Activated CD4-positive, alpha-beta memory T cell treated with anti-CD3 and anti-CD28 coated beads, Interleukin-2, amount 10 ng/mL, durations not matched to agents 7 days and 5 days (primary cell): ENCODE measurements at regions not wholly inside any gene's neighbourhood (a gene's known extent, or its start where the extent isn't known, plus 50 kb on each side); places are given as distances from the start of the nearest gene placed in this dataset.
"Not testable (repeated sequence)": the region's sequence is repeated elsewhere in the genome, so short reads cannot be mapped to it uniquely, and the experiment has no call there.

Experiments
- CTCF ChIA-PET: fragments of 350-600 bp; sonication (Branson Sonifier 250); formaldehyde crosslinking; loops from one replicate; lab custom pipeline; 2021; ENCODE audit warnings: antibody characterized with exemption, inconsistent platforms; lab: Charles Lee
- POLR2A ChIA-PET: fragments of 350-600 bp; sonication (Branson Sonifier 250); formaldehyde crosslinking; loops from one replicate; lab custom pipeline; 2021; ENCODE audit warnings: antibody characterized with exemption; lab: Charles Lee
- DNase-seq: peaks from one replicate; pipeline ENCODE4 v3.0.0-alpha.2; 2020
- H3K27ac Mint-ChIP-seq: one replicate; pipeline ENCODE4 v1.8.0; 2021; ENCODE audit warnings: mild to moderate bottlenecking, mixed read lengths
- H3K27me3 Mint-ChIP-seq: one replicate; pipeline ENCODE4 v1.8.0; 2021; ENCODE audit warnings: mixed read lengths
- H3K36me3 Mint-ChIP-seq: one replicate; pipeline ENCODE4 v1.8.0; 2021; ENCODE audit warnings: low read depth, mixed read lengths
- H3K4me1 Mint-ChIP-seq: one replicate; pipeline ENCODE4 v1.8.0; 2021; ENCODE audit warnings: mixed read lengths
- H3K4me3 Mint-ChIP-seq: one replicate; pipeline ENCODE4 v1.8.0; 2021; ENCODE audit warnings: mild to moderate bottlenecking, mixed read lengths
- H3K9me3 Mint-ChIP-seq: one replicate; pipeline ENCODE4 v1.8.0; 2021; ENCODE audit warnings: mixed read lengths

DNA sequence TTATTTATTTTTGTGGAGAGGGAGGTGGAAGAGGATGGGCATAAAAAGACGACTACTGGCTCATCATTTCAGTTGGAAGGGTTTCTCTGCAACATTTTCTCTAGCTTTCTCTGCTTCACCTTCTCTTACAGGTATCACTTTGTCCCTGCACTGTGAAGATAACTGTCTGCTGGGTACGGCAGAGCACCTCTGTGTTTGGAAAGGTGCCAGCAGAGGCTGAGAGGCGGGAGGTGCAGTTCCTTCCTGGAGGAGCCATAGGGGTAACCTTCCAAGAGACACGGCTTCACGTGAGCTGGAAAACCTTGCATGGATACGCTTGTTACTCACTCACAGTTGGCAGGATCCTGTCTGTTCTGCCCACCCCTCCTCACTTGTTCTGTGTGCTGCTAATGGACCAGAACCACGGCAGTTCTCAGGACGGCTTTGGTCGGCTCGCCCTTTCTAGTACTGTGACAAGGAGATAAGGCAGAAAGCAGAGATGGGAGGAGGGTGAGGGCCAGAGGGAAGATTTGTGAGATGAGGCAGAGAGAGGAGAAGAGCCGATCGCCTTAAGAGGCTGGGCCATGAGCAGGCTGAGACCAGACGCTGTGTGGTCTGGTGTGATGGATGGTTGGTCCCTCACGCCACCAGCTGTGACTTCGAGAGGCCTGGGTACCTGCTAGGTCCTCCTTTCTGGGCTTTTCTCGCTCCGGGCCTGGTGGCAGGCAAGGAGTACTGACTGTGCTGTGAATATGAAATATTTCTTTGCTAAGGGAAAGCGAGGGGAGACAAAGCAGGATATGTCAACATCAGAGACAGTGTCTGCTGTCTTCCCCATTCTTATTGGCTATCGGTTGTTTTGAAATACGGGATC lies 66.8 kb downstream of the MRPL57 start:
- Mint-ChIP-seq H3K36me3 (no peaks in the 10 kb centered on the region), H3K27ac (no peak overlapping the region), H3K27me3 (peaks cover 19% of the 10 kb centered on the region), H3K9me3 (no peaks in the 10 kb centered on the region), H3K4me1 (peaks cover 9% of the 10 kb centered on the region), H3K4me3 (no peak overlapping the region)
- POLR2A ChIA-PET = no interaction called here
- DNase-seq = no peak
- CTCF ChIA-PET = no interaction called here

DNA sequence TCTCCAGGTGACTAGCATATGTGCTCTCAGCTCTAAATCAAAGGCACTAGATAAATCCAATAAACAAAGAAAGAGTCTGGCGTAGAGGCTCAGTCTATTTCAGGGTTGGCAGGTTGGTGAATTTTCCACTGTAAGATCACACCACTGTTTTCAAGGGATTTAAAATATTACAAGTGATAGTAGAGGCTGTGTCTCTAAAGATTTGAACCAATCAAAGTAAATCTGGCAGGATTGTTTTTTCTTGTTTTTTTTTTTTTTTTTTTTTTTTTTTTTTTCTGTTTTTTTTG lies 67.4 kb downstream of the MRPL57 start:
- CTCF ChIA-PET, H3K9me3 Mint-ChIP-seq, H3K4me1 Mint-ChIP-seq, H3K4me3 Mint-ChIP-seq, POLR2A ChIA-PET, H3K36me3 Mint-ChIP-seq, DNase-seq, H3K27ac Mint-ChIP-seq: not testable (repeated sequence)
- H3K27me3 Mint-ChIP-seq = peaks cover 19% of the 10 kb centered on the region

DNA sequence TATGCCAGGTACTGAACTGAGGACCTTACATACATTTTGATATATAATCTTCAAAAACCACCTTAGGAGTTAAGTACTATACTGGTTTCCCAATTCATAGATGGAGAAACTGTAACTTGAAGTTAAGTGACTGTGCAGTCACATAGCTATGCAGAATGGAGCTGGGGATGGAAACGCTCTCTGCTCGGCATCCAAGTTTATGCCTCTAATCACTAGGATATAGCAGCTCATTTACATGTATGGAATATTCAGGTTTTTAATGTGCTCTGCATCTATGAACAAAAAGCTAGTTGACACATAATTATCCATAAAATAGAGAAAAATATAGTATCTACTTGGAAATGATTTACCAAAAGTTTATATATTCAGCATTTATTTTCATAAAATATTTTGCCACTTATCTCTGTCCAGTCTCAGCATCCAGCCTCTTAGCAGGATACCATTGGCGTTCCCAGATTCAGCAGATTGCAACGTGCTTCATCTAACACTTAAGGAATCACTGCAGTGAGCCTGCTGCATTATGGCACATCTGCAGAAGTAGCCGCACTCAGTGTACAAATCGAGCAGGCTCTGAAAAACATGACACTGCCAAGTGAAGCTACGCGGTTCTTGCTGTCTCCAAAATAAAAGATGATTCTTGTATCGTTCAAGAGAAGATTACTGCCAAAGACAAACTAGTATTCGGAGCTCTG lies 70.4 kb downstream of the MRPL57 start:
- H3K9me3 Mint-ChIP-seq = no peaks in the 10 kb centered on the region
- H3K27ac Mint-ChIP-seq = no peak overlapping the region
- DNase-seq = no peak
- H3K36me3 Mint-ChIP-seq = no peaks in the 10 kb centered on the region
- no peak overlapping the region for H3K4me3 Mint-ChIP-seq
- H3K4me1 Mint-ChIP-seq = no peaks in the 10 kb centered on the region
- H3K27me3 Mint-ChIP-seq = peaks cover 24% of the 10 kb centered on the region
- ChIA-PET POLR2A (no interaction called here), CTCF (interaction anchor here (1.9 kb wide), 1 partner anchor 231 kb away, joined by 4 read pairs; no protein-coding TSS in a partner anchor)

DNA sequence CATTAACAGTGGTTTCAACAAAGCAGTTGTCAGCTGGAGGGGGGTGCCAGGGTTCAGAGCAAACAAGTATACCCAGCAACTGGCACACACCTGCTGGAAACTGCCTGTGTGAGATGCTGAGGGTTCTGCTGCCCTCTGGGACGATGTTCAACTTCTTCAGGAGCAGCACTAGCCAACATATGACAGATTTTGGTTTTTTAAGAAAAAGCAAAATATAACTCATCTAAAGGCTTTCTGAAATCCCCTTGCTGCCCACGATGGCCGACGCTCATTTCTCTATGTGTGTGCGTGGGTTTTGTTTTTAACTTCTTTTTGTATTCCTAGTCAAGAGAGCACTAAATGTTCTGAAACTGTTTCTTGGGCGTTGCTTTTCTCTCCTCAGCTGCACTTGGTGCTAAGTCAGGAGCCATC lies 79.9 kb downstream of the MRPL57 start:
- H3K4me3 Mint-ChIP-seq = no peak overlapping the region
- CTCF ChIA-PET = no interaction called here
- H3K27ac Mint-ChIP-seq = no peak overlapping the region
- DNase-seq = no peak
- no peaks in the 10 kb centered on the region for H3K9me3 Mint-ChIP-seq
- H3K4me1 Mint-ChIP-seq = peaks cover 12% of the 10 kb centered on the region
- H3K36me3 Mint-ChIP-seq = no peaks in the 10 kb centered on the region
- H3K27me3 Mint-ChIP-seq = peaks cover 15% of the 10 kb centered on the region
- POLR2A ChIA-PET = interaction anchor here (0.7 kb wide), 1 partner anchor 81 kb away, joined by 3 read pairs; no protein-coding TSS in a partner anchor

DNA sequence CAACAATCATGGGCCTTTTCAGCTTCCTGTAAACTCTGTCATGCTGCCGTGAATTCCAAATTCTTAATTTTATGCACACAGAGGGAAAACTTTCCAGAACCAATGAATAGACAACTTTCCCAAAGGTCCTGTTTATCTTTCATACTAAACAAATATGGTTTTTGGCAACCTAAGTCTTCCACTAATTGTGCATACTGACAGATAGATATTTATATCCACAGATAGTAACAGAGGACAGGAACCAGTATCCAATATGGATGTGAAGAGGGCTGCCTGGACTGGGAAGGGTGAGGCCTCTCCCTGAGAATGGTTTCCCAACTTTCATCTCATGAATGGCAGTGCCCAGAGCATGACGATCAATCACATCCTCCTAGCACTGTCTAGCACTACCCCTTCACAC lies 80.4 kb downstream of the MRPL57 start:
- no peaks in the 10 kb centered on the region for H3K36me3 Mint-ChIP-seq
- H3K27me3 Mint-ChIP-seq = peaks cover 11% of the 10 kb centered on the region
- no peak overlapping the region for H3K4me3 Mint-ChIP-seq
- ChIA-PET POLR2A (no interaction called here), CTCF (no interaction called here)
- DNase-seq = no peak
- H3K4me1 Mint-ChIP-seq = peaks cover 12% of the 10 kb centered on the region
- H3K9me3 Mint-ChIP-seq = no peaks in the 10 kb centered on the region
- H3K27ac Mint-ChIP-seq = no peak overlapping the region

DNA sequence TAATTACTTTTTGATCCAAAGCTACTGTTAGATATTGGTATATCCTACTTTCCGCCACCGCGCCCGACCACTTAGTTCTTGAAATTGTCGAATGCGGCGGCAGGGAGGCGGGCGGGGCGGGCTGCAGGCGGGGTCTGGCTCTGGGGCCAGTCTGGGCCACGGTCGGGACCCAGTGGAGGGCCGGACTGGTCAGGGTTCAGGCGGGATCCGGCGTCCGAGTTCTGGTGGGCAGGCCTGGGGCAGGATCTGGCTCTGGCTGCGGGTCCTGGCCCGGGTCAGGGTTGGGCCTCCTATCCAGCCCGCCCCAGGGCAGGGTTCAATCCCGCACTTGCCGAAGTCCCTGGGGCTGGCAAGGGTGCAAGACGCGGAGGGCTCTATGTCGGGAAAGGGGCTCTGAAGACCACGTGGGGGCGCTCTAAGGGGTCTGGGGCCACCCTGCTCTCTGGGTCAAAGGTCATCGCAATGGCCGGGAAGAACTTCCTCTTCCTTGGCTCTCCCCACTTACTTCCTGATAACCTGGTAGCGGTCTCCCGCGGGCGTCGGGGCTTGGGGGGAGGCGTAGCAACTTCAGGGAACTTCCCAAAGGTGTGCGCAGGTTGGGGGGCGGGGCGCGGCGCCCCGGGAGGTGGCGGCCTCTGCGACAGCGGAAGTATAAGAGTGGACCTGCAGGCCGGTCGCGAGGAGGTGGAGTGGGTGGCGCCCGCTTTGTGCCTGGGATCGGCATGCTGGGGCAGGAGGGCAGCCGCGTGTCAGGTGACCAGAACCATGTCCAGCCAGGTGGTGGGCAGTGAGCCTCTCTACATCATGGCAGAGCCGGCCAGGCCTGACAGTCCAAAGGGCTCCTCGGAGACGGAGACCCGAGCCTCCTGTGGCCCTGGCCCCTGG lies 83.4 kb downstream of the MRPL57 start:
- Mint-ChIP-seq H3K4me3 (no peak overlapping the region), H3K36me3 (no peaks in the 10 kb centered on the region), H3K27ac (no peak overlapping the region), H3K9me3 (no peaks in the 10 kb centered on the region), H3K4me1 (peaks cover 12% of the 10 kb centered on the region), H3K27me3 (no peaks in the 10 kb centered on the region)
- ChIA-PET CTCF (no interaction called here), POLR2A (no interaction called here)
- DNase-seq = no peak

DNA sequence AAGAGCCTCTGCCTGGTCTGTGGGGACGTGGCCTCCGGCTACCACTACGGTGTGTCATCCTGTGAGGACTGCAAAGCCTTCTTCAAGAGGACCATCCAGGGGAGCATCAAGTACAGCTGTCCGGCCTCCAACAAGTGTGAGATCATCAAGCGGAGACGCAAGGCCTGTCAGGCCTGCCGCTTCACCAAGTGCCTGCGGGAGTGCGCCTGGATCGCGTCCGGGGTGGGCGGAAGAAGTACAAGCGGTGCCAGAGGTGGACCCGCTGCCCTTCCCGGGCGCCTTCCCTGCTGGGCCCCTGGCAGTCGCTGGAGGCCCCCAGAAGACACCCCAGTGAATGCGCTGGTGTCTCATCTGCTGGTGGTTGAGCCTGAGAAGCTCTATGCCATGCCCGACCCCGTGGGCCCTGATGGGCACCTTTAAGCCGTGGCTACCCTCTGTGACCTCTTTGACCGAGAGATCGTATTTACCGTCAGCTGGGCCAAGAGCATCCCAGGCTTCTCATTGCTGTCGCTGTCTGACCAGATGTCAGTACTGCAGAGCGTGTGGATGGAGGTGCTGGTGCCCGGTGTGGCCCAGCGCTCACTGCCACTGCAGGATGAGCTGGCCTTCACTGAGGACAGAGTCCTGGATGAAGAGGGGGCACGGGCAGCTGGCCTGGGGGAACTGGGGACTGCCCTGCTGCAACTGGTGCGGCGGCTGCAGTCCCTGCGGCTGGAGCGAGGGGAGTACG lies 84.3 kb downstream of the MRPL57 start:
- H3K4me3 Mint-ChIP-seq, POLR2A ChIA-PET, CTCF ChIA-PET, H3K27ac Mint-ChIP-seq, H3K4me1 Mint-ChIP-seq, H3K9me3 Mint-ChIP-seq, H3K27me3 Mint-ChIP-seq, H3K36me3 Mint-ChIP-seq, DNase-seq: not testable (repeated sequence)

DNA sequence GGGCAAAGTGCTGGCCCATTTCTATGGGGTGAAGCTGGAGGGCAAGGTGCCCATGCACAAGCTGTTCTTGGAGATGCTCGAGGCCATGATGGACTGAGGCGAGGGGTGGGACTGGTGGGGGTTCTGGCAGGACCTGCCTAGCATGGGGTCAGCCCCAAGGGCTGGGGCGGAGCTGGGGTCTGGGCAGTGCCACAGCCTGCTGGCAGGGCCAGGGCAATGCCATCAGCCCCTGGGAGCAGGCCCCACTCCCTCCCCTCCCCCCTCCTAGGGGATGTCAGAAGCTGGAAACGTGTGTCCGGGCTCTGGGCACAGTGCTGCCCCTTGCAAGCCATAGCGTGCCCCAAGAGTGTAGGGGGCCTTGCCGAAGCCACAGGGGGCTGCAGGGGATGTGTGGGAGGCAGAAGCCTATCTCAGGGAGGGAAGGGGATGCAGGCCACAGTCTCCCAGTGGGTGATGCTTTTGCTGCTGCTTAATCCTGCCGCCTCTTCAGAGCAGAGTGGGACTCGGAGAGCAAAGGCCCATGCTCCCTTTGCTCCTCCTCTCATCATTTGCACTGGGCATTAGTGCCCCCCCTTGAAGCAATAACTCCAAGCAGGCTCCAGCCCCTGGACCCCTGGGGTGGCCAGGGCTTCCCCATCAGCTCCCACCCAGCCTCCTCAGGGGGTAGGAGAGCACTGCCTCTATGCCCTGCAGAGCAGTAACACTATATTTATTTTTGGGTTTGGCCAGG lies 85.2 kb downstream of the MRPL57 start:
- DNase-seq, H3K4me1 Mint-ChIP-seq, H3K9me3 Mint-ChIP-seq, POLR2A ChIA-PET, H3K27ac Mint-ChIP-seq, H3K4me3 Mint-ChIP-seq, H3K27me3 Mint-ChIP-seq, CTCF ChIA-PET, H3K36me3 Mint-ChIP-seq: not testable (repeated sequence)

DNA sequence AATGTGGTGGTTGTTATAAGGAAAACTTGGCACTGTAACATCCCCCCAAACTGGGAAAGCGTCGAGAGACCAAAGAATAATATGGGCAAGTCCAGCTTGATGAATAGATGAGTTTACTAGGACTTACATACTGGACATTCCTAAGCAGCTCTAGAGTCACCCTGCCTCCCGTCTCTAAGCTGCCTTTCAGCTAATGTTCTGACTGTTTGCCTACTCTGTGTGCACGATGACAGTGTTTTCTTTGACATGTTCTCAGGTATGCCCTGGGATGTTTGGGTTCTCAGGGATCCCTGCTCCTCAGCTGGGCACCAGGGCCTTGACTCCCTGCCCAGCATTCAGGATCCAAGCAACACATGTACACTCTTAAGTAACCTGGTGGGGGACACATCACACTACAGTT lies 87.5 kb downstream of the MRPL57 start:
- H3K4me1 Mint-ChIP-seq, H3K9me3 Mint-ChIP-seq, H3K36me3 Mint-ChIP-seq, H3K4me3 Mint-ChIP-seq, H3K27ac Mint-ChIP-seq, DNase-seq, H3K27me3 Mint-ChIP-seq, CTCF ChIA-PET, POLR2A ChIA-PET: not testable (repeated sequence)

DNA sequence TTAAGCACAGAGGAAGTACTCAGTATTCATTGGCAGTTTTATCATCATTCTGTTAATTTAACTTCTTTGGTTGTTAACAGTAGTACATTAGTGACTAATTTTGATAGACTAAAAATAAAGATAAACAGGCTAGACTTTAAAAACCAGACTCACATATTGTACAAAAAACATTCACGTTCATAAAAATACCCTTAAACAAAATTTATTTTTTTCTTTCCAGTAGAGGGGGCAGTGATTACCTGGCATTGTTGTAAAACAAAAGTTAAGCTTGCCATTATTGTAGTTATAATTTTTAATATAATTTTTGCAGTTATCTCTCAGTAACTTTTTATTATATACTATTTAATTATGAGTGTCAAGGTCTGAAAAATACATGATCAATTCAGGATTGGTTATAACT lies 92.0 kb downstream of the MRPL57 start:
- H3K27me3 Mint-ChIP-seq, CTCF ChIA-PET, H3K36me3 Mint-ChIP-seq, H3K9me3 Mint-ChIP-seq, H3K27ac Mint-ChIP-seq, POLR2A ChIA-PET, DNase-seq, H3K4me1 Mint-ChIP-seq, H3K4me3 Mint-ChIP-seq: not testable (repeated sequence)

DNA sequence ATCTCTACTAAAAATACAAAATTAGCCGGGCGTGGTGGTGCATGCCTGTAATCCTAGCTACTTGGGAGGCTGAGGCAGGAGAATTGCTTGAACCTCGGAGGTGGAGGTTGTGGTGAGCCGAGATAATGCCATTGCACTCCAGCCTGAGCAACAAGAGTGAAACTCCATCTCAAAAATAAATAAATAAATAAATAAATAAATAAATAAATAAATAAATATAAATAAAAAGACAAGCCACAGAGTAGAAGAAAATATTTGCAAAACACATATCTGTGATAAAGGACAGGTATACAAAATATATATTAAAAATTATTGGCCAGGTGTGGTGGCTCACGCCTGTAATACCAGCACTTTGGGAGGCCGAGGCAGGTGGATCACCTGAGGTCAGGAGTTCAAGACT lies 96.0 kb downstream of the MRPL57 start:
- POLR2A ChIA-PET, H3K4me3 Mint-ChIP-seq: not testable (repeated sequence)

DNA sequence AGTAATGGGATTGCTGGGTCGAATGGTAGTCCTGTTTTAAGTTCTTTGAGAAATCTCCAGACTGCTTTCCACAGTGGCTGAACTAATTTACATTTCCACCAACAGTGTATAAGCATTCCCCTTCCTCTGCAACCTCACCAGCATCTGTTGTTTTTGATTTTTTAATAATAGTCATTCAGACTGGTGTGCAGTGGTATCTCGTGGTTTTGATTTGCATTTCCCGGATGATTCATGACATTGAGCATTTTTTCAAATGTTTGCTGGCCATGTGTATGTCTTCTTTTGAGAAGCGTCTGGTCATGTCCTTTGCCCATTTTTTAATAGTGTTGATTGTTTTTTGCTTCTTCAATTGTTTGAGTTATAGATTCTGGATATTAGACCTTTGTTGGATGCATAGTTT lies 98.0 kb downstream of the MRPL57 start:
- H3K4me1 Mint-ChIP-seq, H3K36me3 Mint-ChIP-seq, POLR2A ChIA-PET, H3K4me3 Mint-ChIP-seq, H3K27ac Mint-ChIP-seq, CTCF ChIA-PET, H3K9me3 Mint-ChIP-seq, H3K27me3 Mint-ChIP-seq, DNase-seq: not testable (repeated sequence)

More for the DNA sequence above, 96.0 kb downstream of the MRPL57 start:
- H3K4me1 Mint-ChIP-seq, H3K27me3 Mint-ChIP-seq, H3K36me3 Mint-ChIP-seq, H3K27ac Mint-ChIP-seq, DNase-seq, CTCF ChIA-PET, H3K9me3 Mint-ChIP-seq: not testable (repeated sequence)
